CD4-positive, CD25-positive, alpha-beta regulatory T cell (primary cell): ENCODE measurements at regions not wholly inside any gene's neighbourhood (a gene's known extent, or its start where the extent isn't known, plus 50 kb on each side); places are given as distances from the start of the nearest gene placed in this dataset.

Experiments
- ATAC-seq, 2 donors: fragments of 150-1000 bp; cut with Tn5 transposase; one replicate each; pipeline ENCODE4 v1.10.0; 2021; ENCODE audit warnings: low read depth in 2 of 2, moderate number of reproducible peaks in 2 of 2, moderate library complexity in 1 of 2
- DNase-seq, 3 donors: peaks; one replicate each; pipeline versions ENCODE4 v3.0.0 to v3.0.0-alpha.2; 2012 to 2022; ENCODE audit warnings: mixed read lengths in 1 of 3
- H3K27ac ChIP-seq: one replicate; pipeline ENCODE4 v1.7.0; 2013; ENCODE audit warnings: mild to moderate bottlenecking, low read length; ENCODE audit not compliant: insufficient read depth, poor library complexity, severe bottlenecking
- H3K27me3 ChIP-seq: one replicate; pipeline ENCODE4 v1.7.0; 2013; ENCODE audit warnings: low read length; ENCODE audit not compliant: control insufficient read depth, insufficient read depth
- H3K36me3 ChIP-seq: one replicate; pipeline ENCODE4 v1.7.0; 2013; ENCODE audit warnings: mild to moderate bottlenecking, low read length, moderate library complexity; ENCODE audit not compliant: control insufficient read depth, insufficient read depth
- H3K4me1 ChIP-seq: 2 replicates; pipeline ENCODE4 v1.7.0; 2013; ENCODE audit warnings: mild to moderate bottlenecking, low read length; ENCODE audit not compliant: insufficient read depth, control insufficient read depth, poor library complexity, severe bottlenecking
- H3K4me3 ChIP-seq: one replicate; pipeline ENCODE4 v1.7.0; 2013; ENCODE audit warnings: low read depth, mild to moderate bottlenecking, low read length, moderate library complexity
- H3K9me3 ChIP-seq, 2 experiments: 1 replicate in 1 of 2; 2 replicates in 1 of 2; pipeline ENCODE4 v1.7.0; 2013; ENCODE audit warnings: low read length in 2 of 2, mild to moderate bottlenecking in 1 of 2, moderate library complexity in 1 of 2; ENCODE audit not compliant: control insufficient read depth in 2 of 2
- H3K27ac Mint-ChIP-seq, 3 donors: one replicate each; pipeline ENCODE4 v1.8.0; 2020 to 2022; ENCODE audit warnings: mild to moderate bottlenecking in 3 of 3, mixed read lengths in 3 of 3, moderate library complexity in 2 of 3
- H3K27me3 Mint-ChIP-seq: one replicate; pipeline ENCODE4 v1.8.0; 2022; ENCODE audit warnings: mild to moderate bottlenecking, mixed read lengths
- H3K36me3 Mint-ChIP-seq: one replicate; pipeline ENCODE4 v1.8.0; 2020; ENCODE audit warnings: mixed read lengths
- H3K4me1 Mint-ChIP-seq, 4 donors: one replicate each; pipeline ENCODE4 v1.8.0; 2020 to 2022; ENCODE audit warnings: mixed read lengths in 4 of 4, mild to moderate bottlenecking in 1 of 4
- H3K4me3 Mint-ChIP-seq, 4 donors: one replicate each; pipeline ENCODE4 v1.8.0; 2020 to 2022; ENCODE audit warnings: mild to moderate bottlenecking in 4 of 4, mixed read lengths in 4 of 4, moderate library complexity in 3 of 4
- H3K9me3 Mint-ChIP-seq, 7 donors: one replicate each; pipeline ENCODE4 v1.8.0; 2020 to 2022; ENCODE audit warnings: mixed read lengths in 7 of 7, mild to moderate bottlenecking in 3 of 7, moderate library complexity in 2 of 7

- no peak for DNase-seq
- Histone ChIP-seq H3K9me3 (no peaks in the 10 kb centered on the region), H3K27me3 (no peaks in the 10 kb centered on the region), H3K36me3 (no peaks in the 10 kb centered on the region), H3K27ac (no peak overlapping the region), H3K4me3 (no peak overlapping the region), H3K4me1 (no peaks in the 10 kb centered on the region)
- H3K4me1 Mint-ChIP-seq: no peaks in the 10 kb centered on the region
- no peak for ATAC-seq
- H3K27me3 Mint-ChIP-seq: no peaks in the 10 kb centered on the region
- H3K36me3 Mint-ChIP-seq: no peaks in the 10 kb centered on the region
- H3K27ac Mint-ChIP-seq: no peak overlapping the region
- no peak overlapping the region for H3K4me3 Mint-ChIP-seq
- no peaks in the 10 kb centered on the region for H3K9me3 Mint-ChIP-seq
Observed at GRCh38 chr3:87576752-87577151, 300.4 kb upstream of the POU1F1 start.

DNA sequence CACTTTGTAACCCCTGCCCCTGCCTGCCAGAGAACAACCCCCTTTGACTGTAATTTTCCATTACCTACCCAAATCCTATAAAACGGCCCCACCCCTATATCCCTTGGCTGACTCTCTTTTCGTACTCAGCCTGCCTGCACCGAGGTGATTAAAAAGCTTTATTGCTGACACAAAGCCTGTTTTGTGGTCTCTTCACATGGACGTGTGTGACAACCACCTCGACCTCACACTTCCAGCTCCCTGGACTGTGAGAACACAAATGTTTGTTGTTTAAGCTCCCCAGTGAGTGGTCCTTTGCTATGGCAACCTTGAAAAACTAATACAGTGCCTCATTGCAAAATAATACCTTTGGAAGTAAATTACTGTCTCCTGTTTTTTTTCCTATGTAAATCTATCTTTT, 299.2 kb upstream of the POU1F1 start:
- Mint-ChIP-seq H3K27ac (no peak overlapping the region), H3K36me3 (no peaks in the 10 kb centered on the region), H3K27me3 (no peaks in the 10 kb centered on the region), H3K9me3 (no peaks in the 10 kb centered on the region), H3K4me1 (no peaks in the 10 kb centered on the region), H3K4me3 (no peak overlapping the region)
- no peaks in the 10 kb centered on the region for H3K27me3 ChIP-seq
- no peaks in the 10 kb centered on the region for H3K9me3 ChIP-seq
- no peak overlapping the region for H3K27ac ChIP-seq
- H3K36me3 ChIP-seq: no peaks in the 10 kb centered on the region
- DNase-seq: no peak
- no peak overlapping the region for H3K4me3 ChIP-seq
- H3K4me1 ChIP-seq: no peaks in the 10 kb centered on the region
- no peak for ATAC-seq

- Mint-ChIP-seq H3K9me3 (peaks cover 0 to 4% (median 0%) of the 10 kb centered on the region in 7 donors), H3K27me3 (no peaks in the 10 kb centered on the region), H3K4me3 (peak overlapping the region in 1 of 4 donors; percentile 13), H3K27ac (no peak overlapping the region), H3K36me3 (no peaks in the 10 kb centered on the region), H3K4me1 (no peaks in the 10 kb centered on the region)
- Histone ChIP-seq H3K9me3 (no peaks in the 10 kb centered on the region), H3K36me3 (no peaks in the 10 kb centered on the region), H3K27ac (no peak overlapping the region), H3K4me3 (no peak overlapping the region), H3K4me1 (no peaks in the 10 kb centered on the region), H3K27me3 (no peaks in the 10 kb centered on the region)
- DNase-seq: no peak
- no peak for ATAC-seq
Observed at GRCh38 chr3:87568331-87568730, 291.9 kb upstream of the POU1F1 start.

DNA sequence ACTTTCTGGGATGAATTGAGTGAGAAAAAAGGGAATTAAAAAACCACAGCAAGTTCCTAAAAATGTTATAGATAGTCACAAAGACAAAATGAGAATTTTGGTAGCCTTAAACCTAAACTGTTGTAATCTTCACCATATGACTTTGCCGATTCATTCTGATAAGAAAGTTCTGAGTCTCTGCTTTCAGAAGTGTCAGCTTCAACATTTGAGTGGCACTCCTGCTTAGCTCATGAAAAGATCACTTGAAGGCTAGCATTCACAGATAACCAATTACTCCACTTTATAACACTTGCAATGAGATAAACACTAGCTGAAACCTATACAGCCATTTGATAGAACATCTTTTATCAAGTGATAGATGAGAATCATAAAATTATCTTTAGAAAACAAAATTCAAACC, 288.1 kb upstream of the POU1F1 start:
- no peaks in the 10 kb centered on the region for H3K9me3 ChIP-seq
- Mint-ChIP-seq H3K9me3 (peaks cover 0 to 4% (median 0%) of the 10 kb centered on the region in 7 donors), H3K27me3 (no peaks in the 10 kb centered on the region), H3K4me1 (no peaks in the 10 kb centered on the region), H3K27ac (no peak overlapping the region), H3K36me3 (no peaks in the 10 kb centered on the region), H3K4me3 (no peak overlapping the region)
- no peaks in the 10 kb centered on the region for H3K27me3 ChIP-seq
- H3K4me3 ChIP-seq: no peak overlapping the region
- H3K27ac ChIP-seq: no peak overlapping the region
- H3K4me1 ChIP-seq: no peaks in the 10 kb centered on the region
- no peak for DNase-seq
- H3K36me3 ChIP-seq: no peaks in the 10 kb centered on the region
- ATAC-seq: no peak

DNA sequence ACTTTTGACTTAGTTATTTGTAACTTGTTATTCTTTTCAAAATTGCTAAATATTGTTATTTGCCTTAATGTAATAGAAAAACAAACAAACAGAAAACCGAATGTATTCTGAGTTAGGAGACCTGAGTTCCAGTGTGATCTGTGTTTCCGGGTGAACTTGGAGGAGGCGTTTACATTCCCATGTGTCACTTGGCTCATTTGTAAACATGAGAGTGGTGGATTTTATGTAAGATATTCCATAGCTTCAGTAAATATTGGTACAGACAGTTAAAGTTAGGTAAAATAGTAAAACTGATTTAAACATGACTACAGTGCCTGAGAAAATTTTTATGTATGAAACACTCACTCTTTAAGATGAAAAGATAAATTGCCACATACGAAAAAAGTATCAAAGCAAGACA, 287.3 kb upstream of the POU1F1 start:
- no peaks in the 10 kb centered on the region for H3K36me3 ChIP-seq
- no peak for ATAC-seq
- H3K36me3 Mint-ChIP-seq: no peaks in the 10 kb centered on the region
- H3K9me3 Mint-ChIP-seq: peaks cover 0 to 1% (median 0%) of the 10 kb centered on the region in 7 donors
- no peaks in the 10 kb centered on the region for H3K27me3 Mint-ChIP-seq
- H3K27ac ChIP-seq: no peak overlapping the region
- no peak overlapping the region for H3K27ac Mint-ChIP-seq
- H3K27me3 ChIP-seq: no peaks in the 10 kb centered on the region
- no peak for DNase-seq
- no peaks in the 10 kb centered on the region for H3K4me1 Mint-ChIP-seq
- no peak overlapping the region for H3K4me3 Mint-ChIP-seq
- H3K4me1 ChIP-seq: no peaks in the 10 kb centered on the region
- H3K4me3 ChIP-seq: no peak overlapping the region
- no peaks in the 10 kb centered on the region for H3K9me3 ChIP-seq

- Mint-ChIP-seq H3K36me3 (no peaks in the 10 kb centered on the region), H3K9me3 (peaks cover 0 to 2% (median 0%) of the 10 kb centered on the region in 7 donors), H3K4me1 (no peaks in the 10 kb centered on the region), H3K4me3 (no peak overlapping the region), H3K27ac (no peak overlapping the region), H3K27me3 (no peaks in the 10 kb centered on the region)
- H3K4me1 ChIP-seq: no peaks in the 10 kb centered on the region
- H3K27ac ChIP-seq: no peak overlapping the region
- H3K27me3 ChIP-seq: no peaks in the 10 kb centered on the region
- DNase-seq (no peak), ATAC-seq (no peak)
- H3K4me3 ChIP-seq: no peak overlapping the region
- H3K9me3 ChIP-seq: no peaks in the 10 kb centered on the region
- no peaks in the 10 kb centered on the region for H3K36me3 ChIP-seq
Observed at GRCh38 chr3:87558492-87558891, 282.1 kb upstream of the POU1F1 start.

DNA sequence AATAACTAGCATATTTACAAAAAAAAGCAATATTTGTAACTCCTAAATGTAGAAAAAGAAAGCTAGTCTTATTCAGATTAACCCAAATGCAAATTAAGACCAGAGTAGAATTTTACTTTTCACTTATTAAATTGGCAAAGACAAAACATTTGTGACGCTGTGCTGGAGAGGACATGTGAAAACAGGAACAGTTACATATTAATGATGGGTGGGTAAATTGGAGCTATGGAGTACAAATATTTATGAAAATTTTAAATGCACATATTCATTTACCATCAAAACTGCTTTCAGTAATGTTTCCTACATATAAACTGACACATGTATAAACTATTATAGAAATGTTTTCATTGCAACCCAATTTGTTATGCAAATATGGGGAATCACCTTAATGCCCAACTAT, 278.9 kb upstream of the POU1F1 start:
- H3K36me3 Mint-ChIP-seq: no peaks in the 10 kb centered on the region
- Histone ChIP-seq H3K27ac (no peak overlapping the region), H3K4me1 (no peaks in the 10 kb centered on the region), H3K9me3 (no peaks in the 10 kb centered on the region), H3K4me3 (no peak overlapping the region), H3K36me3 (no peaks in the 10 kb centered on the region), H3K27me3 (no peaks in the 10 kb centered on the region)
- H3K4me1 Mint-ChIP-seq: no peaks in the 10 kb centered on the region
- DNase-seq: no peak
- no peak for ATAC-seq
- no peak overlapping the region for H3K27ac Mint-ChIP-seq
- H3K9me3 Mint-ChIP-seq: peaks cover 0 to 2% (median 0%) of the 10 kb centered on the region in 7 donors
- H3K4me3 Mint-ChIP-seq: no peak overlapping the region
- H3K27me3 Mint-ChIP-seq: no peaks in the 10 kb centered on the region

- no peak overlapping the region for H3K4me3 Mint-ChIP-seq
- Histone ChIP-seq H3K27me3 (no peaks in the 10 kb centered on the region), H3K9me3 (no peaks in the 10 kb centered on the region), H3K27ac (no peak overlapping the region), H3K36me3 (no peaks in the 10 kb centered on the region), H3K4me3 (no peak overlapping the region), H3K4me1 (no peaks in the 10 kb centered on the region)
- no peaks in the 10 kb centered on the region for H3K36me3 Mint-ChIP-seq
- DNase-seq (no peak), ATAC-seq (no peak)
- no peaks in the 10 kb centered on the region for H3K27me3 Mint-ChIP-seq
- H3K4me1 Mint-ChIP-seq: no peaks in the 10 kb centered on the region
- peaks cover 0 to 2% (median 0%) of the 10 kb centered on the region in 7 donors for H3K9me3 Mint-ChIP-seq
- H3K27ac Mint-ChIP-seq: no peak overlapping the region
Observed at GRCh38 chr3:87553058-87553457, 276.7 kb upstream of the POU1F1 start.
